Ishikawa (cell line): ENCODE measurements at regions not wholly inside any gene's neighbourhood (a gene's known extent, or its start where the extent isn't known, plus 50 kb on each side); places are given as distances from the start of the nearest gene placed in this dataset.

Experiments
- CEBPB ChIP-seq: IDR thresholded peaks from 2 replicates; pipeline ENCODE4 v1.6.1; 2012
- CREB1 ChIP-seq: IDR thresholded peaks from 2 replicates; pipeline ENCODE4 v1.6.1; 2012; ENCODE audit warnings: low read depth
- EGR1 ChIP-seq: IDR thresholded peaks from 2 replicates; pipeline ENCODE4 v1.6.1; 2012
- EP300 ChIP-seq: IDR thresholded peaks from 2 replicates; pipeline ENCODE4 v1.6.1; 2012; ENCODE audit warnings: borderline replicate concordance
- FOXM1 ChIP-seq: IDR thresholded peaks from 2 replicates; pipeline ENCODE4 v1.6.1; 2012; ENCODE audit warnings: low read depth, borderline replicate concordance
- NFIC ChIP-seq: IDR thresholded peaks from 2 replicates; pipeline ENCODE4 v1.6.1; 2012
- RAD21 ChIP-seq: IDR thresholded peaks from 2 replicates; pipeline ENCODE4 v1.6.1; 2012; ENCODE audit warnings: low read depth
- TAF1 ChIP-seq: IDR thresholded peaks from 2 replicates; pipeline ENCODE4 v1.6.1; 2012; ENCODE audit warnings: low read depth, mild to moderate bottlenecking
- TCF12 ChIP-seq: IDR thresholded peaks from 2 replicates; pipeline ENCODE4 v1.6.1; 2012; ENCODE audit warnings: low read depth
- TEAD4 ChIP-seq: IDR thresholded peaks from 2 replicates; pipeline ENCODE4 v1.6.1; 2012
- YY1 ChIP-seq: IDR thresholded peaks from 2 replicates; pipeline ENCODE4 v1.6.1; 2012; ENCODE audit warnings: low read depth
- ZBTB7A ChIP-seq: IDR thresholded peaks from 2 replicates; pipeline ENCODE4 v1.6.1; 2012; ENCODE audit warnings: low read depth
- TF ChIP-seq, protein P1 (sequence below): IDR thresholded peaks from 2 replicates; pipeline ENCODE4 v1.6.1; 2012; ENCODE audit warnings: low read depth, mild to moderate bottlenecking
- TF ChIP-seq, protein P2 (sequence below): IDR thresholded peaks from 2 replicates; pipeline ENCODE4 v1.6.1; 2012
- TF ChIP-seq, protein P3 (sequence below): IDR thresholded peaks from 2 replicates; pipeline ENCODE4 v1.6.1; 2012

DNA sequence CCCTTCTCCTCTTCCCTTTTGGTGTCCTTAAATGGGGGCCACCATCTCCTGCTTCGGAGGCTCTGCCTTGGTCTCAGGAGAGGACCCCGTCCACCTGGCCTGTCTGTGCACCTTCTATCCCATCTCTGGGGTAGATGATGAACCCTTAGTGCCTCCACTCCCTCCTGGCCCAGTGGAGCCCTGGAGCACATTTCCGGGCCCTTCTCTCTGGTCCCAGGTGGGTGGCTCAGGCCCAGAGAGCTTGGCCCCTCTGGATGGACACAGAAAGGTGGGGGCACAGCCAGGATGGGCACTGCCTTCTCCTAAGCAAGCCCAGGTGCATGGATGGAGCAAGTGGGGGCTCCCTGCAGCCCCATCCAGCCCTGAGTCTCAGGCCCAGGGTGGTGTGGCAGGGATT is 121.4 kb upstream of the RET start:
- TF ChIP-seq YY1 (no peak), EP300 (no peak), CREB1 (no peak), FOXM1 (no peak), CEBPB (no peak), NFIC (no peak), RAD21 (no peak), EGR1 (no peak), TEAD4 (no peak), TCF12 (no peak), TAF1 (no peak), ZBTB7A (no peak)
- TF ChIP-seq, protein P1, sequence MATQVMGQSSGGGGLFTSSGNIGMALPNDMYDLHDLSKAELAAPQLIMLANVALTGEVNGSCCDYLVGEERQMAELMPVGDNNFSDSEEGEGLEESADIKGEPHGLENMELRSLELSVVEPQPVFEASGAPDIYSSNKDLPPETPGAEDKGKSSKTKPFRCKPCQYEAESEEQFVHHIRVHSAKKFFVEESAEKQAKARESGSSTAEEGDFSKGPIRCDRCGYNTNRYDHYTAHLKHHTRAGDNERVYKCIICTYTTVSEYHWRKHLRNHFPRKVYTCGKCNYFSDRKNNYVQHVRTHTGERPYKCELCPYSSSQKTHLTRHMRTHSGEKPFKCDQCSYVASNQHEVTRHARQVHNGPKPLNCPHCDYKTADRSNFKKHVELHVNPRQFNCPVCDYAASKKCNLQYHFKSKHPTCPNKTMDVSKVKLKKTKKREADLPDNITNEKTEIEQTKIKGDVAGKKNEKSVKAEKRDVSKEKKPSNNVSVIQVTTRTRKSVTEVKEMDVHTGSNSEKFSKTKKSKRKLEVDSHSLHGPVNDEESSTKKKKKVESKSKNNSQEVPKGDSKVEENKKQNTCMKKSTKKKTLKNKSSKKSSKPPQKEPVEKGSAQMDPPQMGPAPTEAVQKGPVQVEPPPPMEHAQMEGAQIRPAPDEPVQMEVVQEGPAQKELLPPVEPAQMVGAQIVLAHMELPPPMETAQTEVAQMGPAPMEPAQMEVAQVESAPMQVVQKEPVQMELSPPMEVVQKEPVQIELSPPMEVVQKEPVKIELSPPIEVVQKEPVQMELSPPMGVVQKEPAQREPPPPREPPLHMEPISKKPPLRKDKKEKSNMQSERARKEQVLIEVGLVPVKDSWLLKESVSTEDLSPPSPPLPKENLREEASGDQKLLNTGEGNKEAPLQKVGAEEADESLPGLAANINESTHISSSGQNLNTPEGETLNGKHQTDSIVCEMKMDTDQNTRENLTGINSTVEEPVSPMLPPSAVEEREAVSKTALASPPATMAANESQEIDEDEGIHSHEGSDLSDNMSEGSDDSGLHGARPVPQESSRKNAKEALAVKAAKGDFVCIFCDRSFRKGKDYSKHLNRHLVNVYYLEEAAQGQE: no peak
- TF ChIP-seq, protein P2, sequence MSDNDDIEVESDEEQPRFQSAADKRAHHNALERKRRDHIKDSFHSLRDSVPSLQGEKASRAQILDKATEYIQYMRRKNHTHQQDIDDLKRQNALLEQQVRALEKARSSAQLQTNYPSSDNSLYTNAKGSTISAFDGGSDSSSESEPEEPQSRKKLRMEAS: no peak
- TF ChIP-seq, protein P3, sequence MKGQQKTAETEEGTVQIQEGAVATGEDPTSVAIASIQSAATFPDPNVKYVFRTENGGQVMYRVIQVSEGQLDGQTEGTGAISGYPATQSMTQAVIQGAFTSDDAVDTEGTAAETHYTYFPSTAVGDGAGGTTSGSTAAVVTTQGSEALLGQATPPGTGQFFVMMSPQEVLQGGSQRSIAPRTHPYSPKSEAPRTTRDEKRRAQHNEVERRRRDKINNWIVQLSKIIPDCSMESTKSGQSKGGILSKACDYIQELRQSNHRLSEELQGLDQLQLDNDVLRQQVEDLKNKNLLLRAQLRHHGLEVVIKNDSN: no peak

DNA sequence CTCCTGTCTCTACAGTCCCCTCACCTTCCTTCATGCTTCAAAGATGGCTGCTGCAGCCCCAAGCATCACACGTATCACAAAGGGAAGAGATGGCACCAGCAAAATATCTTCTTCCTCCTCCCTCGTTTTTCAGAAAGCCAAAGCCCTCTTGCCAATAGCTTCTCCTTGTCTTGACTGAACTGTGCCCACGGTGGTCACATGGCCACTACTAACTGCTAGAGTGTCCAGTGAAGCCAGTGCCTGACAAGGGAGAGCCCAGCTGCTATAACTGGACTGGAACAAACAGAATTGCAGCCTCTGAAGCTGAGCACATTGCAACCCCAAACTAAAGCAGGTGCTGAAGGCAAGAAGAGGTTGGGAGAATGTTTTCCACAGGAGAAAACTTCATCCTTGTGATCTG is 120.8 kb upstream of the RET start:
- TF ChIP-seq YY1 (no peak), ZBTB7A (no peak), CREB1 (no peak), RAD21 (no peak), TAF1 (no peak), TEAD4 (no peak), CEBPB (no peak), FOXM1 (no peak), NFIC (no peak), TCF12 (no peak), EGR1 (no peak), EP300 (no peak)
- TF ChIP-seq, protein P1: no peak
- TF ChIP-seq, protein P2: no peak
- TF ChIP-seq, protein P3: no peak

DNA sequence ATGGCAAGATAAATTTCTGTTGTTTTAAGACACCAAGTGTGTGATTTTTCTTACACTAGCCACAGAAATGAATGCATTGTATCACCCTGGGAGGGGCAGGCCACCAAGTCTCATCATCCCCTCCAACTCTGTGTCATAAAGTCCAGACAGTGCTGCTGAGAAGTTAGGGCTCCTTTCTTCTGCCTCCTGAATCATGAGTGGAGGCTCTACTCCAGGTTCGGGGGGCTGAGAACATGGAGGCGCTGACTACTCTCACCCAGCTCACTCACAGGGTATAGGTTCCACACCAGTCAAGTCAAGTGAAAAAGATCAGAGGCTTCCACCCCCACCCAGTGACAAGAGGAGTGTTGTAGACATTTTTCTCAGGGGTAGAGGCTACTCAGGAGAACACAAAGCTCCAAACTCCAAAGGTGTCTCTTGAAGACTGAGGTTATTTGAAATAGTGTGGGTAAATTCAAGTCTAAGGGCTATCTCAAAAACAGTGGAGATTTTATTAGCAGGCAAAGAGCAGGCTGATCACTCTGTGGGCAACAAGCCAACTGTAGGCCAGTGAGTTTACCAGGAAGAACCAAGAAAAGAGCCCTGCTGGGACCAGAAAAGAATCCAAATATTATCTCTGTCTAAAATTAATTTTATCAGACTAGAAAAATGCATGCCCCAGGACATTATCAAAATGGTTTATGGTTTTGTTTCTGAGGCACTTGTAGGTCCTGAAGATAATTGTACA is 118.6 kb upstream of the RET start:
- no peak for TF ChIP-seq CEBPB
- TF ChIP-seq TEAD4: no peak
- TF ChIP-seq ZBTB7A: no peak
- no peak for TF ChIP-seq EGR1
- no peak for TF ChIP-seq YY1
- TF ChIP-seq, protein P1: no peak
- TF ChIP-seq TAF1: no peak

DNA sequence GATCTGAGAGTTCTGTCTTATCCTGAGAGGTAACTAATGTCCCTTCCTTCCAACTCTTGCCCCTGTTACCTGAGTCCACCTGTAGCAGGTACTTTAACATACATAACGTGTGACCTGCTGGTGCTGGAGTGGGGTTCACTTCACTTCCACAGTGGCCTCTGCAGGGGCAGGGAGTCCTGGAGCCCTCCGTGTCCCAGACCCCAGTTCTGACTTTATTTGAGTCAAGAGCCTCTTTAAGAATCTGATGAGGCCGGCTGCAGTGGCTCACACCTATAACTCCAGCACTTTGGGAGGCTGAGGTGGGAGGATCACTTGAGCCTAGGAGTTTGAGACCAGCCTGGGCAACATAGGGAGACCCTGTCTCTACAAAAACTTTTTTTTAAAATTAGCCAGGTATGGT is 117.0 kb upstream of the RET start:
- no peak for TF ChIP-seq ZBTB7A
- TF ChIP-seq, protein P1: no peak
- no peak for TF ChIP-seq TEAD4
- TF ChIP-seq EGR1: no peak
- TF ChIP-seq CREB1: no peak
- TF ChIP-seq TCF12: no peak
- TF ChIP-seq RAD21: no peak
- TF ChIP-seq EP300: no peak
